A549 (cell line): ENCODE measurements at regions not wholly inside any gene's neighbourhood (a gene's known extent, or its start where the extent isn't known, plus 50 kb on each side); places are given as distances from the start of the nearest gene placed in this dataset.

Source experiments
- ATAC-seq, 2 experiments: fragments of 200-7000 bp in 1 of 2; fragments of >200 bp in 1 of 2; cut with Nextera tagmentation in 1 of 2; cut with Tn5 transposase in 1 of 2; 3 replicates each; pipeline versions ENCODE4 v1.8.0 to v1.9.1; 2018 to 2020; ENCODE audit warnings: mild to moderate bottlenecking in 1 of 2, moderate library complexity in 1 of 2
- CTCF ChIA-PET: fragments of 300-600 bp; sonication (Branson Sonifier 250); formaldehyde crosslinking; extraction: SDS; loops from one replicate; lab custom pipeline; 2021; ENCODE audit warnings: antibody characterized with exemption, inconsistent platforms; lab: Yijun Ruan, JAX
- POLR2A ChIA-PET: fragments of 350-600 bp; formaldehyde crosslinking; extraction: SDS; loops from one replicate; lab custom pipeline; 2021; ENCODE audit warnings: antibody characterized with exemption, inconsistent platforms; lab: Yijun Ruan, JAX
- DNase-seq, 2 experiments: peaks; one replicate each; pipeline versions ENCODE4 v3.0.0 to v3.0.0-alpha.2; 2011 to 2016; ENCODE audit warnings: low read depth in 1 of 2, low spot score in 1 of 2
- FAIRE-seq: peaks from 2 replicates; lab custom pipeline; 2011; peaks lifted over from hg19 to GRCh38; lab: Jason Lieb, UNC
- H3K27ac ChIP-seq, 2 experiments: fragments of >200 bp; sonication (Bioruptor Twin); formaldehyde crosslinking; 3 replicates each; pipeline ENCODE4 v1.5.1; 2016 to 2017
- H3K4me1 ChIP-seq: fragments of >200 bp; sonication (Bioruptor Twin); formaldehyde crosslinking; 3 replicates; pipeline ENCODE4 v1.6.1; 2016
- H3K4me2 ChIP-seq: fragments of >200 bp; sonication (Bioruptor Twin); formaldehyde crosslinking; 3 replicates; pipeline ENCODE4 v1.6.1; 2016
- H3K4me3 ChIP-seq: fragments of >200 bp; sonication (Bioruptor Twin); formaldehyde crosslinking; 3 replicates; pipeline ENCODE4 v1.5.1; 2016
- H3K9me3 ChIP-seq: fragments of >200 bp; sonication (Bioruptor Twin); formaldehyde crosslinking; 3 replicates; pipeline ENCODE4 v1.6.1; 2016
- ATOH8 ChIP-seq: fragments of 250-450 bp; sonication (Bioruptor Pico); IDR thresholded peaks from 2 replicates; pipeline ENCODE4 v1.5.0; 2020; ENCODE audit warnings: low read depth, mild to moderate bottlenecking, moderate library complexity
- BHLHE40 ChIP-seq: IDR thresholded peaks from 2 replicates; pipeline ENCODE4 v1.6.1; 2012; ENCODE audit warnings: low read depth, low read length, inconsistent platforms
- CEBPB ChIP-seq, 2 experiments: fragments of >200 bp in 1 of 2; sonication (Bioruptor Twin) in 1 of 2; formaldehyde crosslinking in 1 of 2; IDR thresholded peaks; 2 replicates each; pipeline ENCODE4 v1.6.1; 2012 to 2016
- CHD2 ChIP-seq: fragments of 150-350 bp; IDR thresholded peaks from 2 replicates; pipeline ENCODE4 v1.6.1; 2014; ENCODE audit warnings: low read length; ENCODE audit not compliant: partially characterized antibody
- CHD4 ChIP-seq: fragments of 200-600 bp; sonication (generic); IDR thresholded peaks from 2 replicates; pipeline ENCODE4 v1.6.1; 2016; ENCODE audit warnings: antibody characterized with exemption, mild to moderate bottlenecking, borderline replicate concordance
- CTCF ChIP-seq: fragments of >200 bp; sonication (Bioruptor Twin); formaldehyde crosslinking; IDR thresholded peaks from 3 replicates; pipeline ENCODE4 v1.5.1; 2016
- E2F6 ChIP-seq: IDR thresholded peaks from 2 replicates; pipeline ENCODE4 v1.6.1; 2012; ENCODE audit warnings: low read depth, borderline replicate concordance
- EHMT2 ChIP-seq: fragments of 200-600 bp; sonication (generic); IDR thresholded peaks from 2 replicates; pipeline ENCODE4 v1.6.1; 2016; ENCODE audit warnings: antibody characterized with exemption, low read depth, mild to moderate bottlenecking, moderate library complexity
- FOSB ChIP-seq: fragments of 250-450 bp; sonication (Bioruptor Pico); IDR thresholded peaks from 2 replicates; pipeline ENCODE4 v1.5.0; 2020; ENCODE audit warnings: mild to moderate bottlenecking, moderate library complexity
- FOSL2 ChIP-seq, 2 experiments: fragments of 450-650 bp in 1 of 2; fragments of >200 bp in 1 of 2; sonication (Bioruptor Twin) in 1 of 2; formaldehyde crosslinking; IDR thresholded peaks; 2 replicates each; pipeline versions ENCODE4 v1.5.0 to v1.6.1; 2016 to 2020; ENCODE audit warnings: mild to moderate bottlenecking in 1 of 2, moderate library complexity in 1 of 2
- HMGXB4 ChIP-seq: fragments of 250-450 bp; sonication (Bioruptor Pico); IDR thresholded peaks from 2 replicates; pipeline ENCODE4 v1.5.0; 2021; ENCODE audit warnings: mild to moderate bottlenecking, moderate library complexity, borderline replicate concordance
- HOXA7 ChIP-seq: fragments of 250-450 bp; sonication (Bioruptor Pico); IDR thresholded peaks from 2 replicates; pipeline ENCODE4 v1.5.0; 2020; ENCODE audit warnings: mild to moderate bottlenecking, moderate library complexity
- HOXB5 ChIP-seq: fragments of 250-450 bp; sonication (Bioruptor Pico); IDR thresholded peaks from 2 replicates; pipeline ENCODE4 v1.5.0; 2020; ENCODE audit warnings: mild to moderate bottlenecking, moderate library complexity
- KDM1A ChIP-seq: fragments of 200-600 bp; sonication (generic); IDR thresholded peaks from 2 replicates; pipeline ENCODE4 v1.6.1; 2016; ENCODE audit warnings: low read depth, mild to moderate bottlenecking
- NFE2L2 ChIP-seq: fragments of 150-350 bp; conservative IDR thresholded peaks from 2 replicates; pipeline ENCODE4 v1.6.1; 2014; ENCODE audit warnings: low read length
- POLR2A ChIP-seq: IDR thresholded peaks from 2 replicates; pipeline ENCODE4 v1.6.1; 2012; ENCODE audit warnings: mild to moderate bottlenecking, low read length
- POLR2AphosphoS2 ChIP-seq: conservative IDR thresholded peaks from 2 replicates; pipeline ENCODE4 v1.6.1; 2012; ENCODE audit warnings: low read length, improper control_type of control experiment, inconsistent platforms
- RAD21 ChIP-seq, 2 experiments: fragments of >200 bp in 1 of 2; sonication (Bioruptor Twin) in 1 of 2; formaldehyde crosslinking in 1 of 2; IDR thresholded peaks in 1 of 2; conservative IDR thresholded peaks in 1 of 2; 2 replicates in 1 of 2; 3 replicates in 1 of 2; pipeline ENCODE4 v1.6.1; 2012 to 2018; ENCODE audit warnings: inconsistent platforms in 1 of 2
- RARB ChIP-seq: fragments of 250-450 bp; sonication (Bioruptor Pico); IDR thresholded peaks from 2 replicates; pipeline ENCODE4 v1.8.0; 2021; ENCODE audit warnings: mild to moderate bottlenecking, moderate library complexity
- RFX5 ChIP-seq: fragments of 450-650 bp; IDR thresholded peaks from 2 replicates; pipeline ENCODE4 v1.7.1; 2014; ENCODE audit warnings: antibody characterized with exemption, mild to moderate bottlenecking, moderate library complexity
- TP53 ChIP-seq: fragments of 250-450 bp; sonication (Bioruptor Pico); IDR thresholded peaks from 2 replicates; pipeline ENCODE4 v1.5.0; 2021; ENCODE audit warnings: mild to moderate bottlenecking, moderate library complexity
- ZSCAN20 ChIP-seq: fragments of 250-450 bp; sonication (Bioruptor Pico); IDR thresholded peaks from 2 replicates; pipeline ENCODE4 v1.8.0; 2022; ENCODE audit warnings: mild to moderate bottlenecking, moderate library complexity
- WGBS: methylation state at CpG from one replicate; pipeline ENCODE4 v1.1.6; 2017; ENCODE audit errors: missing lambda C conversion rate; 5-methylcytosine and 5-hydroxymethylcytosine counted together
- TF ChIP-seq, protein P1 (sequence below): IDR thresholded peaks from 2 replicates; pipeline ENCODE4 v1.6.1; 2012
- TF ChIP-seq, protein P2 (sequence below): fragments of 450-650 bp; IDR thresholded peaks from 2 replicates; pipeline ENCODE4 v1.6.1; 2014; ENCODE audit warnings: antibody characterized with exemption

GRCh38 chr9:14396171-14396570 is 82.2 kb upstream of the NFIB start:
- DNase-seq = no peak
- 72% methylated on average over 5 of the region's 5 CpGs for WGBS
- H3K27ac ChIP-seq = no peak overlapping the region
- H3K4me2 ChIP-seq = no peak overlapping the region
- ChIA-PET POLR2A (no interaction called here), CTCF (interaction anchor here (1.1 to 1.8 kb wide), 3 partner anchors 32 to 968 kb away, joined by 3 to 8 read pairs (median 4); no protein-coding TSS in a partner anchor)
- H3K4me1 ChIP-seq = peaks cover 5% of the 10 kb centered on the region; the same call in 1 of the 3 replicates
- no peak overlapping the region for H3K4me3 ChIP-seq
- no peak for ATAC-seq
- TF ChIP-seq KDM1A (no peak), POLR2AphosphoS2 (no peak), ZSCAN20 (CRISPR knock-in tag) (no peak), FOSL2 (IDR thresholded peaks at IDR 0.05) (no peak), FOSL2 (CRISPR knock-in tag; IDR thresholded peaks at IDR 0.05) (no peak), RARB (CRISPR knock-in tag) (no peak), CTCF (no peak), CHD2 (no peak), EHMT2 (no peak), CEBPB (IDR thresholded peaks at IDR 0.05) (no peak), FOSB (CRISPR knock-in tag) (no peak), HOXA7 (no peak), NFE2L2 (no peak), ATOH8 (CRISPR knock-in tag) (no peak)
- TF ChIP-seq, protein P1, sequence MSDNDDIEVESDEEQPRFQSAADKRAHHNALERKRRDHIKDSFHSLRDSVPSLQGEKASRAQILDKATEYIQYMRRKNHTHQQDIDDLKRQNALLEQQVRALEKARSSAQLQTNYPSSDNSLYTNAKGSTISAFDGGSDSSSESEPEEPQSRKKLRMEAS = no peak
- TF ChIP-seq, protein P2, sequence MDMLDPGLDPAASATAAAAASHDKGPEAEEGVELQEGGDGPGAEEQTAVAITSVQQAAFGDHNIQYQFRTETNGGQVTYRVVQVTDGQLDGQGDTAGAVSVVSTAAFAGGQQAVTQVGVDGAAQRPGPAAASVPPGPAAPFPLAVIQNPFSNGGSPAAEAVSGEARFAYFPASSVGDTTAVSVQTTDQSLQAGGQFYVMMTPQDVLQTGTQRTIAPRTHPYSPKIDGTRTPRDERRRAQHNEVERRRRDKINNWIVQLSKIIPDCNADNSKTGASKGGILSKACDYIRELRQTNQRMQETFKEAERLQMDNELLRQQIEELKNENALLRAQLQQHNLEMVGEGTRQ = no peak
- H3K9me3 ChIP-seq = peaks cover 3% of the 10 kb centered on the region; the same call in 1 of the 3 replicates
- FAIRE-seq = no peak

DNA sequence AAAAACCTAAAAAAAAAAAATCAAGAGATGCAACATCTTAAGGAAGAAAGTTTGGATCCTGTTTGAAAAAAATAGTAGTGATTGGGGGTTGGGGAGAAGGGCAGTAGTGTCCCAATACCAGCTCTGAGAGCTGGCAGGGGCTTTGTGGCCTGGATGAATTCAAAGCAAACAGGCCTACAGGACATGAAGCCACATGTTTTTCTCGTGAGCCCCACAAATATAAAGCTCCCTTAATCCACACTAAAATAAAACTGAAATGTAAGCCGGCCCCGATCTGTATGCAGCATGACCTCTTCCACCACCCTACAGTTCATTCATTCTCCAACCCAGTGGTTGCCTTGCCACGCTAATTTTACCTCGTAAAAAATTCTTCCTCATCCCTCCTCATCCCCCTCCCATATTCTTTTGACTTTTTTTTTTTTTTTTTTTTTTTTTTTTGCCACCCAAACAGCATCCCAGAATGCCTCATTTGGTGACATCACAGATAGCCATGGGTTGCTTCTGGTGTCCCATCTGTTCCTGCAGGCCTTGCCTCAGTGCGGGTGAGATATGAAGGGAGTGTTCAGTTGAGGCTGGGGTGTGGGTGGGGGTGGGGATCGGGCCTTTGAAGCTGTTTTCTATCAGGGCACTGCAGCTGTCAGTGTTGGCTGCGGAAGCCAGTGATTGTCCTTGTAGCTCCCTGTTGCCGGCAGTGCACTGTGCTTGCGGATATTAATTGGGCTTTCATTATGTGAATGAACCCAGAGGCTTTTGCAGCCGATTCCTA is 81.6 kb upstream of the NFIB start:
- FAIRE-seq (no peak), ATAC-seq (no peak), DNase-seq (no peak)
- Histone ChIP-seq H3K4me3 (no peak overlapping the region), H3K4me2 (no peak overlapping the region), H3K4me1 (peaks cover 4% of the 10 kb centered on the region; the same call in 1 of the 3 replicates), H3K27ac (no peak overlapping the region), H3K9me3 (peaks cover 3% of the 10 kb centered on the region; the same call in 1 of the 3 replicates)
- POLR2A ChIA-PET = no interaction called here
- CTCF ChIA-PET = interaction anchor here (0.6 to 1.8 kb wide), 5 partner anchors 15 to 1306 kb away, joined by 3 to 8 read pairs (median 3); no protein-coding TSS in a partner anchor
- TF ChIP-seq RAD21 (conservative IDR thresholded peaks at IDR 0.05 in 1 of 2, IDR thresholded peaks at IDR 0.05 in 1 of 2) (no peak), TP53 (no peak), POLR2A (no peak), HOXB5 (CRISPR knock-in tag) (no peak), CEBPB (IDR thresholded peaks at IDR 0.05) (no peak), ZSCAN20 (CRISPR knock-in tag) (no peak), RFX5 (no peak), CHD4 (no peak), CTCF (no peak), ATOH8 (CRISPR knock-in tag) (no peak), BHLHE40 (no peak), POLR2AphosphoS2 (no peak), E2F6 (no peak), FOSL2 (IDR thresholded peaks at IDR 0.05) (no peak), FOSL2 (CRISPR knock-in tag; IDR thresholded peaks at IDR 0.05) (no peak), HMGXB4 (no peak)
- 73% methylated on average over 11 of the region's 11 CpGs for WGBS
